Pulmonary artery endothelial cell (primary cell): ENCODE measurements at regions not wholly inside any gene's neighbourhood (a gene's known extent, or its start where the extent isn't known, plus 50 kb on each side); places are given as distances from the start of the nearest gene placed in this dataset.

Source experiments
- DNase-seq: peaks from one replicate; pipeline ENCODE4 v3.0.0-alpha.2; 2011; ENCODE audit warnings: low read depth, low spot score

DNA sequence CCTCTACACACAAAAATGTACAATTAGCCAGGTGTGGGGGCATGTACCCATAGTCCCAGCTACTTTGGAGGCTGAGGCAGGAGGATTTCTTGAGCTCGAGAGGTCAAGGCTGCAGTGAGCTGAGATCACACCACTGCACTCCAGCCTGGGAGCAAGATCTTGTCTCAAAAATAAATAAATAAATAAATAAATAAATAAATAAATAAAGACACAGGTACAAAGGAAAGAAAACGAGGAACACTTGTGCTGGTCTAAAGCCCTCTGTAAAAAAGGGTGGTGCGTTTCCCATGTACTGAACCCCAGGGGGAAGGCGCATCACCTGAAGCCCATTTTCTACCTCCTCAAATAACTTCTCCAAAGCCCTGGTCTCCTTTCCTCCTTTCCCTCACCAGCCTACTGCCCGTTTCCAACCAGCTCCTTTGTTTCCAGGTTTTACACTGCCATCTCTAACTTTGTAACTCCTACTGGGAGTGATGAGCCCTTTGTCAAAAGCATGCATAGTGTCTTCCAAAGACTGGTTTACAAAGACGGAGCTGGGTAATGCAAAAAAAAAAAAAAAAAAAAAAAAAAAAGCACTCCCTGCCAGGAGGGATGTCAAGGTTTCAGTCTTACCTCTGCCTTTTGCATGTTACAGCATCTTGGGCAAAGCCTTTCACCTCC, 81.5 kb upstream of the SOX4 start:
- no peak for DNase-seq

DNA sequence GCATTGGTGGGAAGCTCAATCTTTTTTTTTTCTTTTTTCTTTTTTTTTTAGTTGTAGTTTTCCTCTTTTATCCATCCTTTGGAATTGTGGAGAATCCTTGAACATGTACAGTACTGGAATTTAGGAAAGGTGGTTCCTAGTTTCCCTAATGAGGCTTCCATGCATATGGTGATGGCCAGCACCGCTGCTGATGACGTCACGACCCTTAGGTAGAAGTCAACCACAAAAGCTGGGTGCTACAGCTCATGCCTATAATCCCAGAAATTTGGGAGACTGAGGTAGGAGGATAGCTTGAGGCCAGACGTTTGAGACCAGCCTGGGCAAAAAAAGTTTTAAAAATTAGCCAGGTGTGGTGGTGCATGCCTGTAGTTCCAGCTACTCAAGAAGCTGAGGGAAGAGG, 79.3 kb upstream of the SOX4 start:
- no peak for DNase-seq

DNA sequence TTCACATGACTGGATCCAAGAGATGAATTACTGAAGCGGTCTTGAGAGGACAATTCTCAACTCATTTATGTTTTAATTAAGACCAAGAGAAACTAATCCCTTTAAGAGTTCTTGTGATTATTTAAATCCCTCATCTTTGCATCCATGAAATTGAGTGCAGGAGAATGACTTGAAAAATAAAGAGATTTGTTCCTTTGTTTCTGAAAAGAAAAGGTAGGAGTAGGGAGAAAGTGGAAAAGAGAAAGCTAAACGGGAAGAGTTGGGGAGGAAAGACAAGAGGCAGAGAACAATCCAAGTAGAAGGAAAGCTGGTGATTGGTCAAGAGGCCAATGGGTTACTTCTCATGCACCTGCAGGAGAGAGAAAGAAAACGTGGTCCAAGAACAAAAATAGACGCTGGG, 75.2 kb upstream of the SOX4 start:
- no peak for DNase-seq

DNA sequence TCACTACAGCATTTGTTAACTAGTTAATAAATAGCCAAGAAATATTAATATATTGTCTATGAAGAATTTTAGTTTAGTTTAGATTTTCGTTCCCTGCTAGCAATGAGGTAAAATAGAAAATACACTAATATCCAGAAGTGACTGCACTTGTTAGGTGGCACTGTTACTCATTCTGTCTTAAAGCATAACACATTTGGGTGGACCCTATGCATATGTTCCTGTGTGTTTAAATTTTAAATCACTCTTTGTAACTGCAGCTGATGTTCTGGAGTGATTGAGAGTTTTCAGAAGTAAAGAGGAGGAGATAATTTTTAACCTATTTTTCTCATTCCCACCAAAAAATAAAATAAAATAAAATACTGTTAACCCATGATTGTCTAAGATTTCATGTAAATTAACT, 73.9 kb upstream of the SOX4 start:
- no peak for DNase-seq

DNA sequence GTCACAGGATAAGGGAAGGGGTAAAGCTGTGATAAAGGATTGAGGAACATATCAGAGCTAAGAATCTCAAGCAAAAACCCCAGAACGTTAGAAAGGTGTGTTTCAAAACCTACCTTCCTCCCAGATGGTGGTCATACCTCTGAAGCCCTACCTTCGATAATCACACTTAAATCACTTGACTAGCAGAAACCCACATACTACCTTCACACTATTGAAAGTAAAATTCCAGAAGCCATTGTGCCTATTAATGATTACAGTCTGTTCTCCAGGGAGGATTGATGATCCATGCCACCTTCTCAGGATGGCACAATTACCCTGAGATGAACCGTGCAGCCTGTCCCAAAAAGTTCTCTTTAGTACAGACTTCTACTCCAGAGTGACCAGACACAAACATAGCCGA, 72.3 kb upstream of the SOX4 start:
- no peak for DNase-seq

DNA sequence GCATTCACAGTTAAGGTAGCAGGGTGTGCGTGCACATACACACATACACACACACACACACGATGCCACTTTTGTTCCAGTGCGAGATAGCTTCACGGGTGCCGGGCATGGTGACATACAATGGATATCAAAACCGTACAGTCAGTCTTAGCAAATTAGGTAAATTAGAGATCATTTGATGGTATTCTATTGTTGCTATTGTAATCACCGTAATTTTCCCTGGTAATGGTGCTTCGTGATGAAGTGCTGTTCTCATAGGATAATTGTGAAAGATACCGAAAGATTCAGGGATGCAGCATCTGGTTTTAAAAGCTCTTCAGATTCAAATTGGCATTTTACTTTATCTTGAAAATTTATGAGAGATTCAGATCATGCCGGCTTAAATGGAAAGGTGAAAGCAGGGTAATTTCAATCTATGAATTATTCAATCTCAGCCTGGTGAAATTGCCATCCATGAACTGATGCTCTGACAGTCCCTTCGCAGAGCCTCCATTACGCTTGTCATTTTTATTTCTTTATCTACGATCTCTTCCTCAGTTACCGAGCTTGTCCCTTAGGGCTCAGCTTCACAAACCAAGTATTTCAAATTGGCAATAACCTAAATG, 71.3 kb upstream of the SOX4 start:
- no peak for DNase-seq

DNA sequence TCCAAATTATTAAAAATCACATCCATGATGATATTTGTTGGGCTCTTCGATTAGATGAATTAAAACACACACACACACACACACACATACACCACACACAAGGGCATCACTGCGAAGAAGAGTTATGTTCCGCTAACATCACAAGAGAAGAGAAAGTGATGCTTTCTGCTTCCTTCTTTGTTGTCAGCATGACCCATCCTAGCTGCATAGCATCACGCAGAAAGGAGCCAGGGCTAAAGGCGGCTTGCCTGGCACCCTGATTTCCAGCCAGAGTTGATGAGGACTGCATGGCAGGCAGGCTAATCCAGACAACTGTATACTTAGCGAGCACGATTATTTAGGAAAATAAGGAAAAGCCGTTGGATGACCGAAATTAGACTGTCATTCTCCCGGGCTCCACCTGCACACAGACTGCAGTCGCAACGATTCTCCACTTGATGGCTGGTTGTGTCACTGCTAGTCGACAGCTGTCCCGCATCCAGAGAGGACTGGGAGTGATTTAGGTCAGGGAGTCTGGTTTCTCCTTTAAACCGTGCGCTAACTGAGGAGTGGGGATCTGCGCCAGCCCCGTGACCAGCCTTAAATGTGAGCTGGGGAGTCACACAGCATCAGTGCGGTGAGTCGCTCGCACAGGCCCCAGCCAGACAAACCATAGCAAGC, 70.6 kb upstream of the SOX4 start:
- DNase-seq, result no peak

DNA sequence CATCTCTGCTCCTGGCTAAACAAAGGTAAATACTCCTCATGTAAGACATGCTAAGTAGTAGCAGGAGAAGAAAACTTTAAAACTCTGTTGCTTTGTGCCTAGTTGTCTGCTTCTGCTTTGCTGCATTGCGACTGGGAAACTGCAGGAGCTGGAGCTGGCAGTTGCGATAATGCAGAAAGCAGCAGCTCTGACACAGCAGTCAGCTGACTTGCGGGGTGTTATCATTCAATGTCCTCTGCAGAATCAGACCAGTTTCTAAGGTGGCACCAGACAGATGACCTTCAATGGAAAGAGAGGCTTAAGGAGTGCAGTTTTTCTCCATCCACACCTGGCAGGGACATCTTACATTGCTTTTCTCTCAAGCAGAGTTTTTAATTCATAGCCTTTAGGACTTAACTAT, 69.9 kb upstream of the SOX4 start:
- DNase-seq, result no peak

DNA sequence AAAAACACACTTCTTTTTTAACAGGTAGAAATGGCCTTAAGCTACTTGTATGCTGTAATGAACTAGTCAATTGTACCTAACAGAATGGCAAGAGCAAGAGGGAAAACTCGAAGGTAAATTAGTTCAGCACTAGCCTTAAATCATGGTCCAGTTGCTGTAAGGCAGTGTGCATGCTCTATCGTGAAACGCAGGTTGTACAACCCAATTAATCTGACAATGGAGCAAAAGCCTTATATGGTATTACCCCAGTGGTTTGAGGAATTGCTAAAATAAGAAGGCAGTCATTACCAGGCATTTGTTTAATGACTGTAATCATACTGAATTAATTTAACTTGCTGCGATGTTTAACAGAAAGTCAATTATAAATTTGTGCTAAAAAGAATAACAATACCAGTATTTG, 69.3 kb upstream of the SOX4 start:
- no peak for DNase-seq

DNA sequence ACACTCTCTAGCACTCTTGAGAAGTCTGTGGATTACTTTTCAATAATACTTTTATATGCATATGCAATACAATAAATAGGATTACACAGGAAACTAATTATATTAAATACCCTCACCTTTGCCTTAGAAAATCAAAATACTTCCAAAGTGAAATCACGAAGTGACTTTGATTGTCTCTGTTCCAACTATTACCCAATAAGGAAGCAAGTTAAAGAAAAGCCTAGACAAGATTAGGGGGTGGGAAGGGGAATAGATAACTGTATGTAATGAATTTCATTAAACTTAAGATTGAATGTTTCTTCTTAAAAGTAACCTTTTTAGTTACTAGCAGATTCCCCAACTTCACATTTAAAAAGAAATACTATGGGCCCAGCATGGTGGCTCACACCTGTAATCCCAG, 66.6 kb upstream of the SOX4 start:
- DNase-seq, result no peak

DNA sequence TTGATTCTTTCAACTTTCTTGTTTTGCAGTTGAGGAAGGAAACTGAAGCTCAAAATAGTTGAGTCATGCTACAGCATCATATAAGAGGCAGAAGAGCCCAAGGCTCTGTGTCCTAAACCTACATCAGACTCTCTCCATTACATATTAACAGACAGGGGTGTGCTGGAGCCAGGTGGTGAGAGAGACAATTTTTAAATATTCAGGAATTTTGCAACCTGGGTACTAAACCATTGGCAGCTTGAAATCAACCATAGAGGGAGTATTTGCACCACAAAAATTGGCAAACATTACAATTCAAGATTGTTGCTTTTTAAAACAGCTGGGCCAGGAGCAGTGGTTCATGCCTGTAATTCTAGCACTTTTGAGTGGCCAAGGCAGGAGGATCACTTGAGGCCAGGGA, 65.8 kb upstream of the SOX4 start:
- no peak for DNase-seq

DNA sequence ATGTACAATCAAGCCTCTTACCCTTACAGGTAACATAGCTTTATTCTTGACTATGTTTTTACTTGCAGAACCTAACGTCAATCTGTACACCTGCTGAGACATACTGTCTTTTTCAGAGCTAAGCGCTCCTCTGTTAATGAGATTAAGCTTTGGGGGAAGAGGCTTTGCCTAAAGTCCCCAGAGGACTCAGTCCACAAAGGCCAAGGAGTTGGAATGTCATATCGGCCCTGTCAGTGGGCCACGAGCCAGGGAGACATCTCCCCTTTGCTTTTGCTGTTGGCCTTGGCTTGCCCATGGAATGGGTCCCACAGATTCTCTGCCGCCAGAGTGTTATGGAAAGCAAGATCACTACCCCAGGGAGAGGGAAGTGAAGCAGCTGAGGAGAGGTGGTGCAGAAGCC, 64.1 kb upstream of the SOX4 start:
- no peak for DNase-seq

DNA sequence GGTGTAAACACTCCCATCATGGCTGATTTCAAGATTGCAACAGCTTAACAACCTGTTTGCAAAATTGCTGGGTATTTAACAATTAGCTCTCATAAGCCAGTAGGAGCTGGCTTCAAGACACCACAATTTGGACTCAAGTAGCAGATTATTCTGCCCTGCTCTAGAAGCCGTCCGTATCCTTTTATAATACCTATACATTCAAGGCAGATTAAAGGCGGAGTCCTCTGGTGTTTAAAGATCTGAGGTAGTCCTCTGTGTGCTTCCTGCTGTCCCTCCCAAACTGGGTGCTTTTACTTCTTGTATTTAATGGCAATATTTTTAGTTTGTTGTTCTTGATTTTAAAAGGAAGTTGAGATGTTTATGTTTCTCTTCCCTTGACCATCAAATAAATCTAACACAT, 62.2 kb upstream of the SOX4 start:
- no peak for DNase-seq

DNA sequence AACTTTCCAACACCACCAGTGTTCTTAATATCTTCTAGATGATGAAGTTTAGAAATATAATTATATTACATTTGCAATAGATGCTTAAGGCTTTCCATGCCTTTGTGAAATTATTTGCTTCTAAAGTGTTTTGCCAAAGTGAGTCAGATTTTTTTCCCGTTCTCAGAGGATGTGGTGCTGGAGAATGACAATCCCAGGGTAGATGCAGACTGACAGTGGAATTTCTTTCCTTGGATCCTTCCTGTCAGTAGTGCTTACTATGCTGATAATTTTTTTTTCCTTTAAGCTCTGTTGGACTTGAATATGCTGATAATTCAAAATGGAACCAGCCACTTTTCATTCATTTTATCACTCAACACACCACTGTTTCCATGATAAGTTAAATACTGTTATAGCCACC, 59.9 kb upstream of the SOX4 start:
- DNase-seq, result no peak

DNA sequence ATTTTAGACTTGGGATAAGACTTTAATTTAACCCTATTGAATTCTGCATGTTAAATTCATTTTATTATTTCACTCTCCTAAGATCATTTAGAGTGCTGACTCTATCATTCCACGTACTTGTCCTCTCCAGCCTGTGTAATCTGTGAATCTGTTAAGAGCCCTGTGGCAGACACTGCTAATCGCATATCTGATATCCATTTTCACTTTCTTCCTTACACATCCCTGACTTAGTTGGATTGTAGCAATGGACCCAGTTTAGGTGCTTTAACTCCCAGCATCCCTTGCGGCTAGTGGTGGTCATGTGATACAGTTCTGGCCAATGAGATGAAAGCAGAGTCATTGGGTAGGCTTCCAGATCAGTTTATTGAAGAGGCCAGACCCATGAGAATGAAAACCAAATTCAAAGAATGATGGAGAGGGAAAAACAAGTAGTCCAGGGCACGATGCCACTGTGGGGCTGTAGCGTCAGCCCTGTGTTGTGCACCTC, 57.2 kb upstream of the SOX4 start:
- no peak for DNase-seq

DNA sequence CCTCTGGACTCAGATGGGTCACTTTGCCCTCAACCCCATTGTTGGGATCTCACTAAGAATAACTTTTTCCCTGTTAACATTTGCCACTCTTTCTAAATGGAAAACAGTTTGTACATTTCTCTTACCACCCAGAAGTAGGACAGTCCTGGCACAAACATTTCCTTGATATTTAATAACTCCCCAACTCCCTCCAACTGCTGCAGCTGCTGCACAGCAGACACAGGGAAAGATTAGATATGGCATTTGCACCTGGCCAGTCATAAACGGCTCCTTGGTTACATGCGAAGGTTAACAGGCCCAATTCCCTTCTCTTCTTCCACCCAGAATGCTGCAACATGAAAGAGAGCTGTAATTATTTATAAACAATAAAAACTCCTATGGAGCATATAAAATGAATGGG, 55.9 kb upstream of the SOX4 start:
- DNase-seq, result no peak

DNA sequence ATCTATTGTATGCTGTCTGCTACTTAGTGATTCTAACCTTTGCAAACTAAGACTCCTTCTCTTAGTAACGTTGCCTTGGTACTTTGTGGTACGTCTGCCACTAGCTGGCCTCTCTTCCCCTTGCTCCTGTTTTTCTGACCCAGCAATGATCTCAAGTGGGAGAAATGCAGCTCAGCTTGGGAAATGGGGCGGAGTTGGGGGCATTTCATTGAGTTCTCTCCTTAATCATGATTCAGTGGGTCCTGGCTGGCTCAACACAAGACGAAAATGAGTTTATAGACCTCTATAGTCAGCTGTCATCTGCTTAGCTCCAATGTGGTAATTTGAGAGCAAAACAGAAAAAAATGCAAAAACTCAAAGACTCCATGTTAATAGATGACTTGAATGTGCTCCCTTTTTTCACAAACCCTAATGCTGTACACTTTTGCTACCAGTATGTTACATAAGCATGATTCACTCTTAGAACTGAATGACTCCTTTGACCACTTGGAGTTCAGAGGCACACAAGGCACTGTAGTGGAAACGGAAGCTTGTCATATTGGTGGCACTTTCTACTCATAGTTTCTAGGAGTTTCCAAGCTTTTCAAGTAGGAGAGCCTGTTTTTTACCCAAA, 55.3 kb upstream of the SOX4 start:
- DNase-seq, result no peak

DNA sequence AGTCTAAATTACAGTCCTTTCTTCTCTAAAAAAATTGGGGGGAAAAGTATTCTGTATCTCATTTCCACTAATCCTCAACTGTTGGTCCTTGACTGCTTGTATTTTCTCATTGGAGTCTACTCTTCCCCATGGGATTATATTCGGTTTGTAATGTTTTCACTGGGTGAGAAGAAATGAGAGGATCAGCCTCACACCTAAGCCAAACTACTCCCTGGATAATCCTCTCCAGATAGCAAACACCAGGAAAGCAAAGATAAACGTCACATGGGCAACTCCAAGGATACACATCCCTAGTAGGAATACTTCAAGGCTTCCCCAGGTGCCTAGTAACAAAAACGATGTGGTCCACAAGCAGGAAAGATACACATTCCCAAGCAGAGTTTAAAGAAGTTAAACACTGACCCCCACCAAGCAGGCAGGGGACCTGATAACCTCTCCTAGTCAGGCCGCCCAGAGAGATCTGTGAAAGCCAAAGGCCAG, 53.9 kb upstream of the SOX4 start:
- no peak for DNase-seq
